HFF-Myc (cell line): ENCODE measurements at regions not wholly inside any gene's neighbourhood (a gene's known extent, or its start where the extent isn't known, plus 50 kb on each side); places are given as distances from the start of the nearest gene placed in this dataset.

Experiments used
- DNase-seq: peaks from one replicate; pipeline ENCODE4 v3.0.0-alpha.2; 2011; ENCODE audit warnings: low read depth; ENCODE audit errors: extremely low read depth
- H3K4me3 ChIP-seq: replicated peaks from 2 replicates; pipeline ENCODE4 v1.5.1; 2011; ENCODE audit warnings: low read depth, mild to moderate bottlenecking, control low read depth, low read length
- TF ChIP-seq, protein P1 (sequence below): IDR thresholded peaks from 2 replicates; pipeline ENCODE4 v1.5.1; 2012; ENCODE audit warnings: mild to moderate bottlenecking, low read depth, low read length, control low read depth; ENCODE audit errors: missing control alignments

- DNase-seq, result no peak
- no peak overlapping the region for H3K4me3 ChIP-seq
- TF ChIP-seq, protein P1, sequence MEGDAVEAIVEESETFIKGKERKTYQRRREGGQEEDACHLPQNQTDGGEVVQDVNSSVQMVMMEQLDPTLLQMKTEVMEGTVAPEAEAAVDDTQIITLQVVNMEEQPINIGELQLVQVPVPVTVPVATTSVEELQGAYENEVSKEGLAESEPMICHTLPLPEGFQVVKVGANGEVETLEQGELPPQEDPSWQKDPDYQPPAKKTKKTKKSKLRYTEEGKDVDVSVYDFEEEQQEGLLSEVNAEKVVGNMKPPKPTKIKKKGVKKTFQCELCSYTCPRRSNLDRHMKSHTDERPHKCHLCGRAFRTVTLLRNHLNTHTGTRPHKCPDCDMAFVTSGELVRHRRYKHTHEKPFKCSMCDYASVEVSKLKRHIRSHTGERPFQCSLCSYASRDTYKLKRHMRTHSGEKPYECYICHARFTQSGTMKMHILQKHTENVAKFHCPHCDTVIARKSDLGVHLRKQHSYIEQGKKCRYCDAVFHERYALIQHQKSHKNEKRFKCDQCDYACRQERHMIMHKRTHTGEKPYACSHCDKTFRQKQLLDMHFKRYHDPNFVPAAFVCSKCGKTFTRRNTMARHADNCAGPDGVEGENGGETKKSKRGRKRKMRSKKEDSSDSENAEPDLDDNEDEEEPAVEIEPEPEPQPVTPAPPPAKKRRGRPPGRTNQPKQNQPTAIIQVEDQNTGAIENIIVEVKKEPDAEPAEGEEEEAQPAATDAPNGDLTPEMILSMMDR, result no peak
These were observed 293.5 kb downstream of the SOX2 start for GRCh38 chr3:182005219-182005618.

GRCh38 chr3:182005701-182006100, 294.0 kb downstream of the SOX2 start:
- DNase-seq, result no peak
- H3K4me3 ChIP-seq, result no peak overlapping the region
- TF ChIP-seq, protein P1, result no peak

GRCh38 chr3:182006431-182006830, 294.7 kb downstream of the SOX2 start:
- no peak for DNase-seq
- TF ChIP-seq, protein P1, result no peak
- H3K4me3 ChIP-seq, result no peak overlapping the region

- TF ChIP-seq, protein P1, result no peak
- no peak overlapping the region for H3K4me3 ChIP-seq
- no peak for DNase-seq
These were observed 295.7 kb downstream of the SOX2 start for GRCh38 chr3:182007441-182007840.

GRCh38 chr3:182018361-182018760, 306.6 kb downstream of the SOX2 start:
- TF ChIP-seq, protein P1, result no peak
- no peak for DNase-seq
- H3K4me3 ChIP-seq, result no peak overlapping the region

DNA sequence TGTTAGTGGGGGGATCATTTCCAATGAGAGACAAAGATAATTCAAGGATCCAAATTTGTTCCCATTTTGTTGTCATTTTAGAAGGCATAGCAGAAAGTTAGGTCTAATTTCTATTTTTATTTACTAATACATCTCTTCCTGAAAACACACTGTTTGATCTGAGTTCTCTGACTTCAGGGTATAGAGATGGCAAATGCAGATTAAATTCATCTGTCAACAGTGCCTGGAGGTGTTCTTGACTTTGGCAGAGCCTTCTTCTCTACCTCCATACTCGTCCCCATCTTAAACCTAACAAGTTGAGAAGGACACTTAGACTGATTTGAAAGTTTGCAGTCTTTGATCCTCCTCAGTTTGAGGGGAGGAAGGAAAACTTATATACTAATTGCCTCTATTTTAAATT, 308.2 kb downstream of the SOX2 start:
- no peak overlapping the region for H3K4me3 ChIP-seq
- DNase-seq, result no peak
- TF ChIP-seq, protein P1, result no peak

DNA sequence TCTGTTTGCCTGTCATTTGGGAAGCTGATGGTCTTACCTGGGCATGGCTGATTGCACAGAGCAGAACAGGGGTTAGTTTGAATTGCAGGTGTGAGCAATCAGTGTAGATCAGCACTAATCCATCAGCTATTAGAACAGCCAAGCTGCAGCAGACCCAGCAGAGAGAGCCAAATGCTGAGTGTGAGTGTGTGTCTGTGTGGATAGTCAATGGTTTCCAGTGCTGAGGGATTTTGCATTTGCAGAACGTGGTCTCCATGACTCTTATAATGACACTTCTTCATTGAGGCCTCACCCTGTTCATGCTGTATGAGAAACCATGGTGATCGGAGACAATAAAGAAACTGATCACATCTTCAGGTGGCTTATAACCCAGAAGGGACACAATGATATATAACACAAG, 312.1 kb downstream of the SOX2 start:
- DNase-seq, result no peak

More for the DNA sequence above, 312.1 kb downstream of the SOX2 start:
- H3K4me3 ChIP-seq, result no peak overlapping the region
- TF ChIP-seq, protein P1, result no peak
